ENCODE measurements at regions not wholly inside any gene's neighbourhood (a gene's known extent, or its start where the extent isn't known, plus 50 kb on each side); places are given as distances from the start of the nearest gene placed in this dataset.

DNA sequence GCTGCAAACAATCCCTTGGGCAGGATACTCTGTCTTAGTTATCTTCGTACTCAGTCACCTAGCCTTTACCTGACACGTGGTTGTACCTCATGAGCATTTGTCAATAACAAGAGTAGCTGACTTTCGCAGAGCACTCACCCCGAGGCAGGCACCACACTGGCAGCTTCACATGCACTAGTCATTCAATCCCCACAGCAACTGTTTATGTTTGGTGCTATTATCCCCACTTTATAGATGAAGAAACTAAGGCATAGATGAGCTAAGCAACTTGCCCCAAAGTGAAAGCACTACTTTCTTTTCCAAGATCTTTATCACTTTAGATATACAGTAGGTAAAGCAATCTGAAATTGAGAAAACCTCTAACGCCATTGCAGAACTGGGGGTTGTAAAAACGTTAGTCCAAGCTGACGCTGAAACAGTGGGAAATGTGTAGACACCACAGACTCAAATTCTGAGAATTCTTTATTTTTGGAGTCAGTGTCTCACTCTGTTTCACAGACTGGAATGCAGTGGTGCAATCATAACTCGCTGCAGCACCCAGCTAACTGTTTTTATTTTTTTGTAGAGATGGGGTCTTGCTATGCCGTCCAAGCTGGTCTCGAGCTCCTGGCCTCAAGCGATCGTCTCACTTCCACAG lies 446.0 kb downstream of the FOXO1 start:
- Histone ChIP-seq H3K4me1 (ENCODE audit: low read depth) (no peaks in the 10 kb centered on the region), H3K36me3 (ENCODE audit: low read depth) (no peaks in the 10 kb centered on the region), H3K9me3 (no peaks in the 10 kb centered on the region), H3K4me3 (no peak overlapping the region)
- ATAC-seq (peak; percentile 13), DNase-seq (no peak)
- intact Hi-C loops (cut with DNase I, micrococcal nuclease): no loop called here
- TF ChIP-seq, protein P1, sequence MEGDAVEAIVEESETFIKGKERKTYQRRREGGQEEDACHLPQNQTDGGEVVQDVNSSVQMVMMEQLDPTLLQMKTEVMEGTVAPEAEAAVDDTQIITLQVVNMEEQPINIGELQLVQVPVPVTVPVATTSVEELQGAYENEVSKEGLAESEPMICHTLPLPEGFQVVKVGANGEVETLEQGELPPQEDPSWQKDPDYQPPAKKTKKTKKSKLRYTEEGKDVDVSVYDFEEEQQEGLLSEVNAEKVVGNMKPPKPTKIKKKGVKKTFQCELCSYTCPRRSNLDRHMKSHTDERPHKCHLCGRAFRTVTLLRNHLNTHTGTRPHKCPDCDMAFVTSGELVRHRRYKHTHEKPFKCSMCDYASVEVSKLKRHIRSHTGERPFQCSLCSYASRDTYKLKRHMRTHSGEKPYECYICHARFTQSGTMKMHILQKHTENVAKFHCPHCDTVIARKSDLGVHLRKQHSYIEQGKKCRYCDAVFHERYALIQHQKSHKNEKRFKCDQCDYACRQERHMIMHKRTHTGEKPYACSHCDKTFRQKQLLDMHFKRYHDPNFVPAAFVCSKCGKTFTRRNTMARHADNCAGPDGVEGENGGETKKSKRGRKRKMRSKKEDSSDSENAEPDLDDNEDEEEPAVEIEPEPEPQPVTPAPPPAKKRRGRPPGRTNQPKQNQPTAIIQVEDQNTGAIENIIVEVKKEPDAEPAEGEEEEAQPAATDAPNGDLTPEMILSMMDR (IDR thresholded peaks at IDR 0.05): no peak

DNA sequence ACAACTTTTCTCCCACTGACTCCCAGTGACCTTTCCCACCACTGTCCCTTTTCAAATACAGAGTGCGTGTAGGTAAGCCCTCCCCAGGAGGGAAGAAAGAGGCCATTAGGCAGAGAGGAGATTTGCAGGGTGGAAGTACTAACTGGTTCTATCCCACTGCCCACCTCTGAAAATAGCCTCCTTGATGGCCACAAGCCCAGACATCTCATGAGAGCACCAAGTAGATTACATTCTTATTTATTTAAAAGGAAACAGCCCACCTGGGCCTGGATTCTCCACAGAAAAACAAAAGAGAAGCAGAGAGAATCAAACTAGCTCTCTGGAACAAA lies 445.3 kb downstream of the FOXO1 start:
- no peak for ATAC-seq

DNA sequence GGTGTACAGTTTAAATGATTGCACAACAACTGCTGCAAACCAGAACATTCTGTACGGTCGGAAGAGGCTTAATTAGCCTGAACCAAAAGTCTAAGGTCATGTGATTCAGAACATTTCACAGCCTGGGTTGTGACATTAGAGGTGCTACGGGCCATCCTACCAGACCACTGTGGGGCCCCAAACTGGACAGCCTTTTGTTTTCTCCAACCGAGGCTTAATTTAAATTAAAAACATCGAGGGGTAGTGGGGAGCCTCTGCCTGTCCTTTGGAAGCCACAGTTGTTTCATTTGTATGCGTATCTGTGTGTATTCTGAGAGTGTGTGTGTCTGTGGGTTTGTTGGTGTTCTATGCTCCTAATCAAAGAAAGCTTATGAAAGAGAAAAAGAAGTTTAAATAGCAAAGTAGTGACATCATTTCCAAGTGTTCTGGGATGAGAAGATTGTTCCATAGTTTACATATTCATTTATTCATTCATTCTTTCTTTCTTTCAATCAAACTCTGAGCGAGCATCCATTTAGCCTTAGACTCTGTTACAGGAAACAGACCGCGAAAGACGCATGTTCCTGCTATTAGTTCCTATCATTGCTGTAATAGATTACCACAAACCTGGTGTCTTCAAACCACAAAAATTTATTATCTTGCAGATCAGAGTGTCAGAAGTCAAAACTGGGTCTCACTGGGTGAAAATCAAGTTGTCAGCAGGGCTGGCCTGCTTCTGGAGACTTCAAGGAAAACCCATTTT lies 444.8 kb downstream of the FOXO1 start:
- DNase-seq (peak in 1 of 3 donors; percentile 38), ATAC-seq (peak; percentile 71)
- intact Hi-C loops (cut with DNase I, micrococcal nuclease): no loop called here
- H3K4me1 ChIP-seq (ENCODE audit: low read depth): no peaks in the 10 kb centered on the region
- TF ChIP-seq, protein P1 (IDR thresholded peaks at IDR 0.05): no peak
- H3K36me3 ChIP-seq (ENCODE audit: low read depth): no peaks in the 10 kb centered on the region
- H3K9me3 ChIP-seq: no peaks in the 10 kb centered on the region
- H3K4me3 ChIP-seq: no peak overlapping the region

More for the DNA sequence above, 445.3 kb downstream of the FOXO1 start:
- DNase-seq: no peak
- intact Hi-C loops (cut with DNase I, micrococcal nuclease): no loop called here
- TF ChIP-seq, protein P1 (IDR thresholded peaks at IDR 0.05): no peak
- Histone ChIP-seq H3K9me3 (no peaks in the 10 kb centered on the region), H3K36me3 (ENCODE audit: low read depth) (no peaks in the 10 kb centered on the region), H3K4me3 (no peak overlapping the region), H3K4me1 (ENCODE audit: low read depth) (no peaks in the 10 kb centered on the region)

DNA sequence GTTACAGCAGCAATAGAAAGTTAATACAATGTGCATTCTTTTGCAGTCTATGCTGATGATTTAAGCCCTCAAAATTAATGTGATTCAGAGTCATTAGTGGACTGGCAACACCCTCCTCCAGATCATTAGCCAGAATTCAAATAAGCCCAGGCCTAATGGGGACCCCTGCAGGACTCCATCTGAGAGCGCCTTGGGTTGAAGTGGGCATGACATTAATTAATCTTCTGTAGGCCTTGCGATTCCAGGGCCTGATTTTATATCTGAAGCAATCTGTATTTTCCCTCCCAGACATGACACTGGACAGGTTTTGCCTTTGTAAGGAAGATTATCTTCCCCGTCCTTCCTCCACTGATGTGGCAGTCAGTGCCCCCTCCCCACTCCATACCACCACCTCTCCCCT lies 442.9 kb downstream of the FOXO1 start:
- no peak for DNase-seq
- Histone ChIP-seq H3K4me3 (no peak overlapping the region), H3K9me3 (no peaks in the 10 kb centered on the region), H3K4me1 (ENCODE audit: low read depth) (no peaks in the 10 kb centered on the region), H3K36me3 (ENCODE audit: low read depth) (no peaks in the 10 kb centered on the region)
- ATAC-seq: no peak
- TF ChIP-seq, protein P1 (IDR thresholded peaks at IDR 0.05): no peak
- intact Hi-C loops (cut with DNase I, micrococcal nuclease): no loop called here

DNA sequence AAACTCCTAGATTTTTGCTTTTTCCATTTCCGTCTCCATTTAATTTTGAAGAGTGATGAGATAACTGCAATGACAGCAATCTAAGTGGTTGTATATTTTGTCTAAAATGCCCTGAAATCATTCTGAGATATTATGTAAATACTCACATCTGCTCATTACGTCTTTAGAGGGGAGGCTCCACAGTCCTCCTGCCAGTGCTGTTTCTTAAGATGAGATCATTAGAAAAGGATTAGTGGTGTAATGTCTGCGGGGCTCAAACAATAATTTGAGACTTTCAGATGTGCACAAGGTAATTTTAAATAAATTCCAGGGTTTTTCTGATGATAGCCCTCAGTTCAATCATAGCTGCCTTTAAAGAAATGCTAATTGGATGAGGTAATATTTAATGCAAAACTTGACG lies 437.9 kb downstream of the FOXO1 start:
- H3K9me3 ChIP-seq: no peaks in the 10 kb centered on the region
- H3K36me3 ChIP-seq (ENCODE audit: low read depth): no peaks in the 10 kb centered on the region
- intact Hi-C loops (cut with DNase I, micrococcal nuclease): no loop called here
- DNase-seq (no peak), ATAC-seq (no peak)
- TF ChIP-seq, protein P1 (IDR thresholded peaks at IDR 0.05): no peak
- no peak overlapping the region for H3K4me3 ChIP-seq
- H3K4me1 ChIP-seq (ENCODE audit: low read depth): no peaks in the 10 kb centered on the region

Measured in mucosa of descending colon (tissue), 3 donors.